ENCODE measurements at regions not wholly inside any gene's neighbourhood (a gene's known extent, or its start where the extent isn't known, plus 50 kb on each side); places are given as distances from the start of the nearest gene placed in this dataset.

- H3K4me3 ChIP-seq (ENCODE audit: low read length in 2 of 2): no peak overlapping the region
- H3K4me1 ChIP-seq (ENCODE audit: control insufficient read depth in 2 of 2, insufficient read depth in 1 of 2, low read depth in 1 of 2, low read length in 2 of 2): peaks cover 0 to 8% of the 10 kb centered on the region in 2 donors
- H3K18ac ChIP-seq (ENCODE audit: low read length): no peak overlapping the region
- H2AFZ ChIP-seq (ENCODE audit: low read length): no peak overlapping the region
- H2AK5ac ChIP-seq (ENCODE audit: low read depth, low read length): no peak overlapping the region
- no peak overlapping the region for H3K27ac ChIP-seq (replicated peaks; ENCODE audit: low read length)
- no peak for DNase-seq (ENCODE audit: low spot score)
- H3K36me3 ChIP-seq (replicated peaks in 1 of 2; ENCODE audit: control insufficient read depth in 2 of 2, insufficient read depth in 2 of 2, low read length in 2 of 2): no peaks in the 10 kb centered on the region
- H3K27me3 ChIP-seq (ENCODE audit: control insufficient read depth in 3 of 3, insufficient read depth in 3 of 3, low read depth in 1 of 3, low read length in 3 of 3): no peaks in the 10 kb centered on the region
- H3K14ac ChIP-seq (ENCODE audit: low read length): no peak overlapping the region
- no peak overlapping the region for H3K23ac ChIP-seq (ENCODE audit: low read depth, low read length, poor library complexity)
- H3K9ac ChIP-seq (ENCODE audit: low read depth, low read length, poor library complexity): no peak overlapping the region
- no peak overlapping the region for H4K91ac ChIP-seq (ENCODE audit: low read depth, low read length, poor library complexity)
- H2BK12ac ChIP-seq (ENCODE audit: low read length): no peak overlapping the region
- peaks cover 0 to 4% of the 10 kb centered on the region in 2 donors for H3K9me3 ChIP-seq (replicated peaks in 1 of 2; ENCODE audit: control insufficient read depth in 2 of 2, insufficient read depth in 1 of 2, low read depth in 1 of 2, low read length in 2 of 2)
- no peak overlapping the region for H4K8ac ChIP-seq (ENCODE audit: low read depth, low read length)
- H2BK5ac ChIP-seq (ENCODE audit: low read length): no peak overlapping the region
- H3K4me2 ChIP-seq (ENCODE audit: insufficient read depth, low read length, poor library complexity, severe bottlenecking): no peak overlapping the region
- H3K4ac ChIP-seq (ENCODE audit: low read length): no peak overlapping the region
- H3K79me1 ChIP-seq (ENCODE audit: low read depth, low read length): no peaks in the 10 kb centered on the region
- H2BK120ac ChIP-seq (ENCODE audit: low read depth, low read length): no peak overlapping the region
- H2BK15ac ChIP-seq (ENCODE audit: low read length): no peak overlapping the region
These were observed 138.7 kb upstream of the KRR1 start for GRCh38 chr12:75650100-75650499.

GRCh38 chr12:75648856-75649255 lies 137.4 kb upstream of the KRR1 start:
- H4K91ac ChIP-seq (ENCODE audit: low read depth, low read length, poor library complexity): no peak overlapping the region
- no CpG with 5 or more reads among the region's 3 CpGs for WGBS, 2 donors (ENCODE audit: extremely low coverage in 2 of 2, insufficient read length in 2 of 2, insufficient replicate concordance in 1 of 2)
- H4K8ac ChIP-seq (ENCODE audit: low read depth, low read length): no peak overlapping the region
- H3K36me3 ChIP-seq (replicated peaks in 1 of 2; ENCODE audit: control insufficient read depth in 2 of 2, insufficient read depth in 2 of 2, low read length in 2 of 2): no peaks in the 10 kb centered on the region
- H2AK5ac ChIP-seq (ENCODE audit: low read depth, low read length): no peak overlapping the region
- H2BK12ac ChIP-seq (ENCODE audit: low read length): no peak overlapping the region
- H3K4me2 ChIP-seq (ENCODE audit: insufficient read depth, low read length, poor library complexity, severe bottlenecking): no peak overlapping the region
- peaks cover 0 to 4% of the 10 kb centered on the region in 2 donors for H3K9me3 ChIP-seq (replicated peaks in 1 of 2; ENCODE audit: control insufficient read depth in 2 of 2, insufficient read depth in 1 of 2, low read depth in 1 of 2, low read length in 2 of 2)
- H2BK5ac ChIP-seq (ENCODE audit: low read length): no peak overlapping the region
- H2AFZ ChIP-seq (ENCODE audit: low read length): no peak overlapping the region
- H3K23ac ChIP-seq (ENCODE audit: low read depth, low read length, poor library complexity): no peak overlapping the region
- H2BK120ac ChIP-seq (ENCODE audit: low read depth, low read length): no peak overlapping the region
- no peak overlapping the region for H3K4me3 ChIP-seq (ENCODE audit: low read length in 2 of 2)
- no peak overlapping the region for H3K9ac ChIP-seq (ENCODE audit: low read depth, low read length, poor library complexity)
- no peak overlapping the region for H3K14ac ChIP-seq (ENCODE audit: low read length)
- peaks cover 0 to 8% of the 10 kb centered on the region in 2 donors for H3K4me1 ChIP-seq (ENCODE audit: control insufficient read depth in 2 of 2, insufficient read depth in 1 of 2, low read depth in 1 of 2, low read length in 2 of 2)
- H3K27me3 ChIP-seq (ENCODE audit: control insufficient read depth in 3 of 3, insufficient read depth in 3 of 3, low read depth in 1 of 3, low read length in 3 of 3): no peaks in the 10 kb centered on the region
- no peak overlapping the region for H3K27ac ChIP-seq (replicated peaks; ENCODE audit: low read length)
- H3K79me1 ChIP-seq (ENCODE audit: low read depth, low read length): no peaks in the 10 kb centered on the region
- H3K18ac ChIP-seq (ENCODE audit: low read length): no peak overlapping the region
- H3K4ac ChIP-seq (ENCODE audit: low read length): no peak overlapping the region
- no peak for DNase-seq (ENCODE audit: low spot score)
- no peak overlapping the region for H2BK15ac ChIP-seq (ENCODE audit: low read length)

GRCh38 chr12:75646329-75647210 lies 135.2 kb upstream of the KRR1 start:
- H3K9me3 ChIP-seq (replicated peaks in 1 of 2; ENCODE audit: control insufficient read depth in 2 of 2, insufficient read depth in 1 of 2, low read depth in 1 of 2, low read length in 2 of 2): no peaks in the 10 kb centered on the region
- H3K36me3 ChIP-seq (replicated peaks in 1 of 2; ENCODE audit: control insufficient read depth in 2 of 2, insufficient read depth in 2 of 2, low read length in 2 of 2): no peaks in the 10 kb centered on the region
- no peak overlapping the region for H3K18ac ChIP-seq (ENCODE audit: low read length)
- DNase-seq (ENCODE audit: low spot score): no peak
- peak overlapping the region; percentile 12 for H2AFZ ChIP-seq (ENCODE audit: low read length)
- H2BK5ac ChIP-seq (ENCODE audit: low read length): no peak overlapping the region
- H3K14ac ChIP-seq (ENCODE audit: low read length): no peak overlapping the region
- no CpG with 5 or more reads among the region's 4 CpGs for WGBS, 2 donors (ENCODE audit: extremely low coverage in 2 of 2, insufficient read length in 2 of 2, insufficient replicate concordance in 1 of 2)
- no peak overlapping the region for H4K91ac ChIP-seq (ENCODE audit: low read depth, low read length, poor library complexity)
- H2BK15ac ChIP-seq (ENCODE audit: low read length): no peak overlapping the region
- H3K4me1 ChIP-seq (ENCODE audit: control insufficient read depth in 2 of 2, insufficient read depth in 1 of 2, low read depth in 1 of 2, low read length in 2 of 2): peaks cover 0 to 9% of the 10 kb centered on the region in 2 donors
- H3K23ac ChIP-seq (ENCODE audit: low read depth, low read length, poor library complexity): no peak overlapping the region
- no peak overlapping the region for H2BK12ac ChIP-seq (ENCODE audit: low read length)
- H3K4me2 ChIP-seq (ENCODE audit: insufficient read depth, low read length, poor library complexity, severe bottlenecking): no peak overlapping the region
- H3K27ac ChIP-seq (replicated peaks; ENCODE audit: low read length): no peak overlapping the region
- H3K9ac ChIP-seq (ENCODE audit: low read depth, low read length, poor library complexity): no peak overlapping the region
- H3K4me3 ChIP-seq (ENCODE audit: low read length in 2 of 2): no peak overlapping the region
- no peak overlapping the region for H3K4ac ChIP-seq (ENCODE audit: low read length)
- no peaks in the 10 kb centered on the region for H3K27me3 ChIP-seq (ENCODE audit: control insufficient read depth in 3 of 3, insufficient read depth in 3 of 3, low read depth in 1 of 3, low read length in 3 of 3)
- no peaks in the 10 kb centered on the region for H3K79me1 ChIP-seq (ENCODE audit: low read depth, low read length)
- H4K8ac ChIP-seq (ENCODE audit: low read depth, low read length): no peak overlapping the region
- no peak overlapping the region for H2BK120ac ChIP-seq (ENCODE audit: low read depth, low read length)
- H2AK5ac ChIP-seq (ENCODE audit: low read depth, low read length): no peak overlapping the region

GRCh38 chr12:75644472-75645072 lies 133.2 kb upstream of the KRR1 start:
- H3K36me3 ChIP-seq (replicated peaks in 1 of 2; ENCODE audit: control insufficient read depth in 2 of 2, insufficient read depth in 2 of 2, low read length in 2 of 2): no peaks in the 10 kb centered on the region
- no peak overlapping the region for H3K23ac ChIP-seq (ENCODE audit: low read depth, low read length, poor library complexity)
- DNase-seq (ENCODE audit: low spot score): no peak
- no peak overlapping the region for H2BK12ac ChIP-seq (ENCODE audit: low read length)
- H3K18ac ChIP-seq (ENCODE audit: low read length): no peak overlapping the region
- no peak overlapping the region for H2BK15ac ChIP-seq (ENCODE audit: low read length)
- H3K4me3 ChIP-seq (ENCODE audit: low read length in 2 of 2): no peak overlapping the region
- no CpG with 5 or more reads among the region's 3 CpGs for WGBS, 2 donors (ENCODE audit: extremely low coverage in 2 of 2, insufficient read length in 2 of 2, insufficient replicate concordance in 1 of 2)
- H3K14ac ChIP-seq (ENCODE audit: low read length): no peak overlapping the region
- H3K9ac ChIP-seq (ENCODE audit: low read depth, low read length, poor library complexity): no peak overlapping the region
- H4K91ac ChIP-seq (ENCODE audit: low read depth, low read length, poor library complexity): no peak overlapping the region
- H3K4me2 ChIP-seq (ENCODE audit: insufficient read depth, low read length, poor library complexity, severe bottlenecking): no peak overlapping the region
- no peak overlapping the region for H4K8ac ChIP-seq (ENCODE audit: low read depth, low read length)
- H3K4ac ChIP-seq (ENCODE audit: low read length): no peak overlapping the region
- H3K27ac ChIP-seq (replicated peaks; ENCODE audit: low read length): no peak overlapping the region
- H2BK120ac ChIP-seq (ENCODE audit: low read depth, low read length): no peak overlapping the region
- no peaks in the 10 kb centered on the region for H3K27me3 ChIP-seq (ENCODE audit: control insufficient read depth in 3 of 3, insufficient read depth in 3 of 3, low read depth in 1 of 3, low read length in 3 of 3)
- peaks cover 2 to 15% of the 10 kb centered on the region in 2 donors for H3K4me1 ChIP-seq (ENCODE audit: control insufficient read depth in 2 of 2, insufficient read depth in 1 of 2, low read depth in 1 of 2, low read length in 2 of 2)
- no peak overlapping the region for H2BK5ac ChIP-seq (ENCODE audit: low read length)
- H2AFZ ChIP-seq (ENCODE audit: low read length): peak overlapping the region; percentile 43
- no peaks in the 10 kb centered on the region for H3K9me3 ChIP-seq (replicated peaks in 1 of 2; ENCODE audit: control insufficient read depth in 2 of 2, insufficient read depth in 1 of 2, low read depth in 1 of 2, low read length in 2 of 2)
- H3K79me1 ChIP-seq (ENCODE audit: low read depth, low read length): no peaks in the 10 kb centered on the region
- no peak overlapping the region for H2AK5ac ChIP-seq (ENCODE audit: low read depth, low read length)

Measured in neuronal stem cell (in vitro differentiated cells).